H9 (cell line): ENCODE measurements at regions not wholly inside any gene's neighbourhood (a gene's known extent, or its start where the extent isn't known, plus 50 kb on each side); places are given as distances from the start of the nearest gene placed in this dataset.
"Not testable (repeated sequence)": the region's sequence is repeated elsewhere in the genome, so short reads cannot be mapped to it uniquely, and the experiment has no call there.

Experiments
- DNase-seq: peaks from one replicate; pipeline ENCODE4 v3.0.0-alpha.2; 2017
- H2AFZ ChIP-seq: one replicate; pipeline ENCODE4 v1.6.1; 2013; ENCODE audit warnings: mild to moderate bottlenecking, low read length, control low read depth, moderate library complexity
- H2AK5ac ChIP-seq: 2 replicates; pipeline ENCODE4 v1.6.1; 2013; ENCODE audit warnings: low read length, control low read depth, mixed read lengths; ENCODE audit not compliant: insufficient read length
- H2BK120ac ChIP-seq: one replicate; pipeline ENCODE4 v1.6.1; 2013; ENCODE audit warnings: low read depth, mild to moderate bottlenecking, low read length, control low read depth, inconsistent platforms; ENCODE audit not compliant: poor library complexity, severe bottlenecking
- H2BK12ac ChIP-seq: 2 replicates; pipeline ENCODE4 v1.6.1; 2013; ENCODE audit warnings: low read length, control low read depth, mixed read lengths, low read depth; ENCODE audit not compliant: insufficient read length
- H2BK15ac ChIP-seq: 2 replicates; pipeline ENCODE4 v1.6.1; 2013; ENCODE audit warnings: low read depth, low read length, control low read depth
- H2BK20ac ChIP-seq: one replicate; pipeline ENCODE4 v1.6.1; 2013; ENCODE audit warnings: low read depth, mild to moderate bottlenecking, low read length, control low read depth, inconsistent platforms; ENCODE audit not compliant: poor library complexity, severe bottlenecking
- H2BK5ac ChIP-seq: 2 replicates; pipeline ENCODE4 v1.6.1; 2013; ENCODE audit warnings: low read length, control low read depth, mixed read lengths; ENCODE audit not compliant: insufficient read length
- H3K14ac ChIP-seq: 2 replicates; pipeline ENCODE4 v1.6.1; 2013; ENCODE audit warnings: low read length, control low read depth; ENCODE audit not compliant: insufficient read depth
- H3K18ac ChIP-seq: 2 replicates; pipeline ENCODE4 v1.6.1; 2013; ENCODE audit warnings: low read depth, mild to moderate bottlenecking, mixed read lengths, low read length, control low read depth; ENCODE audit not compliant: insufficient read length
- H3K23ac ChIP-seq: 2 replicates; pipeline ENCODE4 v1.6.1; 2013; ENCODE audit warnings: low read length, control low read depth, mixed read lengths, low read depth; ENCODE audit not compliant: insufficient read length
- H3K23me2 ChIP-seq: 2 replicates; pipeline ENCODE4 v1.6.1; 2013; ENCODE audit warnings: low read depth, mild to moderate bottlenecking, mixed read lengths, low read length, control low read depth; ENCODE audit not compliant: insufficient read length, poor library complexity, severe bottlenecking
- H3K27ac ChIP-seq: 2 replicates; pipeline ENCODE4 v1.5.1; 2013; ENCODE audit warnings: low read length, control low read depth, mixed read lengths, low read depth; ENCODE audit not compliant: insufficient read length
- H3K27me3 ChIP-seq: 2 replicates; pipeline ENCODE4 v1.6.1; 2013; ENCODE audit warnings: low read length, control low read depth, inconsistent platforms; ENCODE audit not compliant: insufficient read depth
- H3K4ac ChIP-seq: 2 replicates; pipeline ENCODE4 v1.6.1; 2013; ENCODE audit warnings: low read depth, mild to moderate bottlenecking, control low read depth, inconsistent platforms, low read length, moderate library complexity
- H3K4me1 ChIP-seq: 2 replicates; pipeline ENCODE4 v1.6.1; 2013; ENCODE audit warnings: low read length, control low read depth, inconsistent platforms; ENCODE audit not compliant: insufficient read depth
- H3K4me2 ChIP-seq: 2 replicates; pipeline ENCODE4 v1.6.1; 2013; ENCODE audit warnings: low read length, control low read depth, mixed read lengths; ENCODE audit not compliant: insufficient read length, insufficient read depth
- H3K56ac ChIP-seq: 2 replicates; pipeline ENCODE4 v1.6.1; 2013; ENCODE audit warnings: low read depth, mild to moderate bottlenecking, mixed read lengths, low read length, control low read depth; ENCODE audit not compliant: insufficient read length
- H3K79me1 ChIP-seq: 2 replicates; pipeline ENCODE4 v1.6.1; 2013; ENCODE audit warnings: low read depth, mild to moderate bottlenecking, moderate library complexity, low read length, control low read depth, inconsistent platforms; ENCODE audit not compliant: insufficient read depth, poor library complexity, severe bottlenecking
- H3K79me2 ChIP-seq: 2 replicates; pipeline ENCODE4 v1.6.1; 2013; ENCODE audit warnings: low read length, control low read depth, inconsistent platforms; ENCODE audit not compliant: insufficient read depth
- H3K9ac ChIP-seq: 2 replicates; pipeline ENCODE4 v1.6.1; 2013; ENCODE audit warnings: low read length, control low read depth, mixed read lengths; ENCODE audit not compliant: insufficient read length; ENCODE audit errors: extremely low read depth
- H3K9me3 ChIP-seq: one replicate; pipeline ENCODE4 v1.6.1; 2013; ENCODE audit warnings: low read depth, low read length, inconsistent platforms; ENCODE audit not compliant: control insufficient read depth
- H3T11ph ChIP-seq: one replicate; pipeline ENCODE4 v1.6.1; 2013; ENCODE audit warnings: mild to moderate bottlenecking, low read length, control low read depth, inconsistent platforms
- H4K20me1 ChIP-seq: one replicate; pipeline ENCODE4 v1.6.1; 2013; ENCODE audit not compliant: control insufficient read depth, insufficient read length, insufficient read depth
- H4K5ac ChIP-seq: 2 replicates; pipeline ENCODE4 v1.6.1; 2013; ENCODE audit warnings: low read depth, mild to moderate bottlenecking, mixed read lengths, low read length, control low read depth; ENCODE audit not compliant: insufficient read length
- H4K8ac ChIP-seq: replicated peaks from 2 replicates; pipeline ENCODE4 v1.6.1; 2013; ENCODE audit warnings: low read length, control low read depth, mixed read lengths, low read depth; ENCODE audit not compliant: insufficient read length
- H4K91ac ChIP-seq: 2 replicates; pipeline ENCODE4 v1.6.1; 2013; ENCODE audit warnings: low read depth, mild to moderate bottlenecking, moderate library complexity, mixed read lengths, low read length, control low read depth; ENCODE audit not compliant: insufficient read length
- H3K27ac Mint-ChIP-seq, 3 experiments: 2 replicates in 2 of 3; 3 replicates in 1 of 3; pipeline ENCODE4 v1.8.0; 2020 to 2021; ENCODE audit warnings: mixed read lengths in 3 of 3, mild to moderate bottlenecking in 1 of 3, moderate library complexity in 1 of 3
- H3K27me3 Mint-ChIP-seq: 2 replicates; pipeline ENCODE4 v1.8.0; 2021; ENCODE audit warnings: low read depth, mild to moderate bottlenecking, moderate library complexity, mixed read lengths
- H3K36me3 Mint-ChIP-seq, 3 experiments: 2 replicates in 2 of 3; 3 replicates in 1 of 3; pipeline ENCODE4 v1.8.0; 2020 to 2021; ENCODE audit warnings: low read depth in 3 of 3, mixed read lengths in 3 of 3; ENCODE audit not compliant: insufficient read depth in 1 of 3
- H3K4me1 Mint-ChIP-seq, 2 experiments: 2 replicates each; pipeline ENCODE4 v1.8.0; 2020; ENCODE audit warnings: mixed read lengths in 2 of 2
- H3K4me3 Mint-ChIP-seq, 2 experiments: 2 replicates in 1 of 2; 3 replicates in 1 of 2; pipeline ENCODE4 v1.8.0; 2020 to 2021; ENCODE audit warnings: mild to moderate bottlenecking in 2 of 2, mixed read lengths in 2 of 2, moderate library complexity in 1 of 2
- H3K9me3 Mint-ChIP-seq, 2 experiments: 2 replicates in 1 of 2; 3 replicates in 1 of 2; pipeline ENCODE4 v1.8.0; 2020; ENCODE audit warnings: mild to moderate bottlenecking in 2 of 2, mixed read lengths in 2 of 2, moderate library complexity in 1 of 2
- WGBS: extraction: QIAGEN DNeasy Blood & Tissue Kit; methylation state at CpG from one replicate; pipeline ENCODE4 v1.1.7; 2013; ENCODE audit warnings: missing lambda C conversion rate, low lambda C conversion rate, mixed read lengths; ENCODE audit not compliant: insufficient read length; ENCODE audit errors: extremely low coverage; 5-methylcytosine and 5-hydroxymethylcytosine counted together

DNA sequence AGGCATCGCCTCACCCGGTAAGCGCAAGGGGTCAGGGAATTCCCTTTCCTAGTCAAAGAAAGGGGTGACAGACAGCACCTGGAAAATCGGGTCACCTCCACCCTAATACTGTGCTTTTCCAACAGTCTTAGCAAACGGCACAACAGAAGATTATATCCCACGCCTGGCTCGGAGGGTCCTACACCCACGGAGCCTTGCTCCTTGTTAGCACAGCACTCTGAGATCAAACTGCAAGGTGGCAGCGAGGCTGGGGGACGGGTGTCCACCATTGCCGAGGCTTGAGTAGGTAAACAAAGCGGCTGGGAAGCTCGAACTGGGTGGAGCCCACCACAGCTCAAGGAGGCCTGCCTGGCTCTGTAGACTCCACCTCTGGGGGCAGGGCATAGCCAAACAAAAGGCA, 315.6 kb downstream of the LTN1 start:
- H3K27ac ChIP-seq, H3K18ac ChIP-seq: not testable (repeated sequence)
- no CpG with 5 or more reads among the region's 13 CpGs for WGBS

More for the DNA sequence above, 315.6 kb downstream of the LTN1 start:
- H2AK5ac ChIP-seq, H3K23ac ChIP-seq, H2BK15ac ChIP-seq, H3K23me2 ChIP-seq, H3K27me3 Mint-ChIP-seq, H3K56ac ChIP-seq, H4K8ac ChIP-seq, H3K9me3 ChIP-seq, H2AFZ ChIP-seq, H4K91ac ChIP-seq, H3K4me1 ChIP-seq, H2BK20ac ChIP-seq, H4K5ac ChIP-seq, H2BK5ac ChIP-seq, H3K79me1 ChIP-seq, H3T11ph ChIP-seq, H3K9ac ChIP-seq, H4K20me1 ChIP-seq, H2BK120ac ChIP-seq, H3K79me2 ChIP-seq, H3K4me1 Mint-ChIP-seq, H3K4me2 ChIP-seq, H3K4ac ChIP-seq, H3K27me3 ChIP-seq, DNase-seq, H3K27ac Mint-ChIP-seq, H3K14ac ChIP-seq, H2BK12ac ChIP-seq, H3K4me3 Mint-ChIP-seq: not testable (repeated sequence)
- Mint-ChIP-seq H3K9me3 (peaks cover 6 to 10% of the 10 kb centered on the region in 2 experiments), H3K36me3 (peaks cover 3 to 12% (median 9%) of the 10 kb centered on the region in 3 experiments)
